ENCODE measurements at regions not wholly inside any gene's neighbourhood (a gene's known extent, or its start where the extent isn't known, plus 50 kb on each side); places are given as distances from the start of the nearest gene placed in this dataset.

- Histone ChIP-seq H3K36me3 (ENCODE audit: control insufficient read depth, insufficient read depth, low read length) (no peaks in the 10 kb centered on the region), H3K4me3 (ENCODE audit: low read depth, low read length) (no peak overlapping the region), H3K27me3 (ENCODE audit: control insufficient read depth, insufficient read depth, low read length) (peaks cover 5% of the 10 kb centered on the region)
- DNase-seq (ENCODE audit: low read depth), result no peak
- TF ChIP-seq CTCF (IDR thresholded peaks at IDR 0.05; ENCODE audit: insufficient read depth, low read length, poor library complexity, severe bottlenecking), result no peak
Measured at GRCh38 chr1:2864203-2864905, 62.9 kb upstream of the TTC34 start.

GRCh38 chr1:2865000-2865399, 63.5 kb upstream of the TTC34 start:
- TF ChIP-seq CTCF (IDR thresholded peaks at IDR 0.05; ENCODE audit: insufficient read depth, low read length, poor library complexity, severe bottlenecking), result no peak
- no peak for DNase-seq (ENCODE audit: low read depth)
- H3K27me3 ChIP-seq (ENCODE audit: control insufficient read depth, insufficient read depth, low read length), result peaks cover 5% of the 10 kb centered on the region

GRCh38 chr1:2865571-2866421, 64.3 kb upstream of the TTC34 start:
- Histone ChIP-seq H3K27me3 (ENCODE audit: control insufficient read depth, insufficient read depth, low read length) (peaks cover 5% of the 10 kb centered on the region), H3K36me3 (ENCODE audit: control insufficient read depth, insufficient read depth, low read length) (no peaks in the 10 kb centered on the region), H3K4me3 (ENCODE audit: low read depth, low read length) (no peak overlapping the region)
- no peak for DNase-seq (ENCODE audit: low read depth)
- no peak for TF ChIP-seq CTCF (IDR thresholded peaks at IDR 0.05; ENCODE audit: insufficient read depth, low read length, poor library complexity, severe bottlenecking)

More at GRCh38 chr1:2865000-2865399, 63.5 kb upstream of the TTC34 start:
- Histone ChIP-seq H3K36me3 (ENCODE audit: control insufficient read depth, insufficient read depth, low read length) (no peaks in the 10 kb centered on the region), H3K4me3 (ENCODE audit: low read depth, low read length) (no peak overlapping the region)

- DNase-seq (ENCODE audit: low read depth), result no peak
- TF ChIP-seq CTCF (IDR thresholded peaks at IDR 0.05; ENCODE audit: insufficient read depth, low read length, poor library complexity, severe bottlenecking), result no peak
- no peaks in the 10 kb centered on the region for H3K36me3 ChIP-seq (ENCODE audit: control insufficient read depth, insufficient read depth, low read length)
- H3K4me3 ChIP-seq (ENCODE audit: low read depth, low read length), result no peak overlapping the region
- H3K27me3 ChIP-seq (ENCODE audit: control insufficient read depth, insufficient read depth, low read length), result peaks cover 5% of the 10 kb centered on the region
Measured at GRCh38 chr1:2866422-2867086, 65.1 kb upstream of the TTC34 start.

GRCh38 chr1:2867087-2867425, 65.6 kb upstream of the TTC34 start:
- no peak overlapping the region for H3K4me3 ChIP-seq (ENCODE audit: low read depth, low read length)
- no peak for TF ChIP-seq CTCF (IDR thresholded peaks at IDR 0.05; ENCODE audit: insufficient read depth, low read length, poor library complexity, severe bottlenecking)
- H3K27me3 ChIP-seq (ENCODE audit: control insufficient read depth, insufficient read depth, low read length), result peaks cover 5% of the 10 kb centered on the region
- no peaks in the 10 kb centered on the region for H3K36me3 ChIP-seq (ENCODE audit: control insufficient read depth, insufficient read depth, low read length)
- DNase-seq (ENCODE audit: low read depth), result no peak

Data from kidney epithelial cell (primary cell).